Endothelial cell of hepatic sinusoid (primary cell): ENCODE measurements at regions not wholly inside any gene's neighbourhood (a gene's known extent, or its start where the extent isn't known, plus 50 kb on each side); places are given as distances from the start of the nearest gene placed in this dataset.

Experiments
- in situ Hi-C: cut with HindIII; loops from 2 replicates; pipeline ENCODE4 v1.10.0; 2017; ENCODE audit warnings: low sequenced_read_pairs

- in situ Hi-C loops: no loop called here
These were observed 81.4 kb upstream of the CD82 start for GRCh38 chr11:44483919-44484610.

- in situ Hi-C loops: no loop called here
These were observed 77.1 kb upstream of the CD82 start for GRCh38 chr11:44488165-44488965.

- in situ Hi-C loops: no loop called here
These were observed 72.1 kb upstream of the CD82 start for GRCh38 chr11:44493383-44493782.

GRCh38 chr11:44493930-44494329, 71.5 kb upstream of the CD82 start:
- in situ Hi-C loops: no loop called here

- in situ Hi-C loops: loop anchor here (5.0 kb wide), 1 partner anchor 67 kb away; no protein-coding TSS in a partner anchor
These were observed 70.7 kb upstream of the CD82 start for GRCh38 chr11:44494785-44495184.

GRCh38 chr11:44496391-44496790, 69.1 kb upstream of the CD82 start:
- in situ Hi-C loops: loop anchor here (5.0 kb wide), 1 partner anchor 69 kb away; no protein-coding TSS in a partner anchor

- in situ Hi-C loops: loop anchor here (5.0 kb wide), 1 partner anchor 71 kb away; no protein-coding TSS in a partner anchor
These were observed 67.2 kb upstream of the CD82 start for GRCh38 chr11:44498089-44498871.

GRCh38 chr11:44502506-44502905, 63.0 kb upstream of the CD82 start:
- in situ Hi-C loops: no loop called here

GRCh38 chr11:44505581-44506054, 59.8 kb upstream of the CD82 start:
- in situ Hi-C loops: no loop called here

- in situ Hi-C loops: no loop called here
These were observed 59.0 kb upstream of the CD82 start for GRCh38 chr11:44506375-44507016.

GRCh38 chr11:44507491-44507890, 58.0 kb upstream of the CD82 start:
- in situ Hi-C loops: no loop called here

- in situ Hi-C loops: no loop called here
These were observed 57.5 kb upstream of the CD82 start for GRCh38 chr11:44507896-44508445.

GRCh38 chr11:44509296-44509695, 56.2 kb upstream of the CD82 start:
- in situ Hi-C loops: no loop called here

GRCh38 chr11:44510372-44510771, 55.1 kb upstream of the CD82 start:
- in situ Hi-C loops: no loop called here

- in situ Hi-C loops: no loop called here
These were observed 52.6 kb upstream of the CD82 start for GRCh38 chr11:44512818-44513217.

- in situ Hi-C loops: no loop called here
These were observed 50.4 kb upstream of the CD82 start for GRCh38 chr11:44515048-44515447.
